ENCODE measurements at regions not wholly inside any gene's neighbourhood (a gene's known extent, or its start where the extent isn't known, plus 50 kb on each side); places are given as distances from the start of the nearest gene placed in this dataset.
"Not testable (repeated sequence)": the region's sequence is repeated elsewhere in the genome, so short reads cannot be mapped to it uniquely, and the experiment has no call there.

- H3K27ac ChIP-seq, result no peak overlapping the region
- DNase-seq (ENCODE audit: low read depth, low spot score), result no peak
Observed at GRCh38 chr2:138922973-138923563, 142.9 kb upstream of the NXPH2 start.

GRCh38 chr2:138919120-138919747, 139.0 kb upstream of the NXPH2 start:
- H3K27ac ChIP-seq, result no peak overlapping the region
- no peak for DNase-seq (ENCODE audit: low read depth, low spot score)

- H3K27ac ChIP-seq, result no peak overlapping the region
- DNase-seq (ENCODE audit: low read depth, low spot score), result no peak
Observed at GRCh38 chr2:138910427-138910826, 130.2 kb upstream of the NXPH2 start.

- H3K27ac ChIP-seq, result no peak overlapping the region
- DNase-seq (ENCODE audit: low read depth, low spot score), result no peak
Observed at GRCh38 chr2:138906549-138906948, 126.4 kb upstream of the NXPH2 start.

- no peak for DNase-seq (ENCODE audit: low read depth, low spot score)
- H3K27ac ChIP-seq, result no peak overlapping the region
Observed at GRCh38 chr2:138902239-138902871, 122.2 kb upstream of the NXPH2 start.

- no peak overlapping the region for H3K27ac ChIP-seq
- no peak for DNase-seq (ENCODE audit: low read depth, low spot score)
Observed at GRCh38 chr2:138901530-138901929, 121.3 kb upstream of the NXPH2 start.

- DNase-seq (ENCODE audit: low read depth, low spot score), result no peak
- H3K27ac ChIP-seq, result no peak overlapping the region
Observed at GRCh38 chr2:138898855-138899254, 118.7 kb upstream of the NXPH2 start.

- DNase-seq (ENCODE audit: low read depth, low spot score), result no peak
- no peak overlapping the region for H3K27ac ChIP-seq
Observed at GRCh38 chr2:138897274-138897673, 117.1 kb upstream of the NXPH2 start.

GRCh38 chr2:138893746-138894145, 113.6 kb upstream of the NXPH2 start:
- DNase-seq (ENCODE audit: low read depth, low spot score), result no peak

GRCh38 chr2:138881126-138881525, 100.9 kb upstream of the NXPH2 start:
- DNase-seq (ENCODE audit: low read depth, low spot score), result no peak
- no peak overlapping the region for H3K27ac ChIP-seq

More at GRCh38 chr2:138893746-138894145, 113.6 kb upstream of the NXPH2 start:
- no peak overlapping the region for H3K27ac ChIP-seq

- H3K27ac ChIP-seq, result no peak overlapping the region
- DNase-seq (ENCODE audit: low read depth, low spot score), result no peak
Observed at GRCh38 chr2:138879931-138880330, 99.7 kb upstream of the NXPH2 start.

- no peak for DNase-seq (ENCODE audit: low read depth, low spot score)
- no peak overlapping the region for H3K27ac ChIP-seq
Observed at GRCh38 chr2:138877421-138877820, 97.2 kb upstream of the NXPH2 start.

GRCh38 chr2:138874251-138874650, 94.1 kb upstream of the NXPH2 start:
- no peak overlapping the region for H3K27ac ChIP-seq
- no peak for DNase-seq (ENCODE audit: low read depth, low spot score)

GRCh38 chr2:138872116-138872515, 91.9 kb upstream of the NXPH2 start:
- not testable (repeated sequence) for DNase-seq (ENCODE audit: low read depth, low spot score); H3K27ac ChIP-seq

GRCh38 chr2:138871312-138871711, 91.1 kb upstream of the NXPH2 start:
- DNase-seq (ENCODE audit: low read depth, low spot score), result no peak
- no peak overlapping the region for H3K27ac ChIP-seq

GRCh38 chr2:138867341-138867740, 87.2 kb upstream of the NXPH2 start:
- no peak for DNase-seq (ENCODE audit: low read depth, low spot score)
- no peak overlapping the region for H3K27ac ChIP-seq

- DNase-seq (ENCODE audit: low read depth, low spot score), result no peak
- H3K27ac ChIP-seq, result no peak overlapping the region
Observed at GRCh38 chr2:138866797-138867196, 86.6 kb upstream of the NXPH2 start.

GRCh38 chr2:138853761-138854160, 73.6 kb upstream of the NXPH2 start:
- H3K27ac ChIP-seq, result no peak overlapping the region
- no peak for DNase-seq (ENCODE audit: low read depth, low spot score)

GRCh38 chr2:138853296-138853695, 73.1 kb upstream of the NXPH2 start:
- DNase-seq (ENCODE audit: low read depth, low spot score), result no peak
- H3K27ac ChIP-seq, result no peak overlapping the region

GRCh38 chr2:138846216-138846821, 66.1 kb upstream of the NXPH2 start:
- DNase-seq (ENCODE audit: low read depth, low spot score), result no peak
- no peak overlapping the region for H3K27ac ChIP-seq

- H3K27ac ChIP-seq, result no peak overlapping the region
- no peak for DNase-seq (ENCODE audit: low read depth, low spot score)
Observed at GRCh38 chr2:138842341-138842740, 62.2 kb upstream of the NXPH2 start.
